ENCODE measurements at regions not wholly inside any gene's neighbourhood (a gene's known extent, or its start where the extent isn't known, plus 50 kb on each side); places are given as distances from the start of the nearest gene placed in this dataset.

DNA sequence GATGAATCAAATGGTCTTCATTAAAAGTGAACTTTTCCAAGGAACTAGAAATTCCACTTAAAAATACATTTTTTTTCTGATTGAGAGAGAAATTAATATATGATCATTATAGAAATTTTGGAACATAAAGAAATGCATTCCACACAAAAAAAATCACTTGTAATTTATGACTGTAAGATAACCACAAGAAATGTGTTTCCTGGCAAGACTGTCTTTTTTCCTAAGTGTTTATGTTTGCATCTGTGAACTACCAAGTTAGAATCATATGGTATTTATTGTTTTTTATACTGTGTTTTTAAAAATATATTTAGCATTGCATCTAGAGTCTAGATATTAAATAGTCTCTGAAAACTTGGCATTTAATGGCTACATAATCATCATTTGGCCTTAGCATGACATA lies 726.8 kb downstream of the BCL11B start:
- Histone ChIP-seq H3K9ac (ENCODE audit: low read length) (no peak overlapping the region), H4K20me1 (ENCODE audit: insufficient read depth) (no peaks in the 10 kb centered on the region), H3K9me3 (ENCODE audit: low read length) (no peaks in the 10 kb centered on the region), H3K9me2 (ENCODE audit: insufficient read depth, low read length) (no peaks in the 10 kb centered on the region), H3K4me3 (ENCODE audit: low read length) (no peak overlapping the region), H3K4me2 (ENCODE audit: low read length) (no peak overlapping the region), H3K36me3 (ENCODE audit: insufficient read depth, low read length) (no peaks in the 10 kb centered on the region), H3K27ac (ENCODE audit: low read length) (no peak overlapping the region), H2AFZ (ENCODE audit: low read depth, low read length) (no peak overlapping the region), H3F3A (ENCODE audit: insufficient read depth, low read length, poor library complexity, severe bottlenecking) (no peaks in the 10 kb centered on the region), H3K79me2 (replicated peaks; ENCODE audit: insufficient read depth, low read length) (no peaks in the 10 kb centered on the region), H3K27me3 (ENCODE audit: insufficient read depth, low read depth, low read length) (no peaks in the 10 kb centered on the region)
- TF ChIP-seq POLR2AphosphoS5 (IDR thresholded peaks at IDR 0.05) (no peak), SMC3 (conservative IDR thresholded peaks at IDR 0.05; ENCODE audit: poor library complexity) (no peak)

DNA sequence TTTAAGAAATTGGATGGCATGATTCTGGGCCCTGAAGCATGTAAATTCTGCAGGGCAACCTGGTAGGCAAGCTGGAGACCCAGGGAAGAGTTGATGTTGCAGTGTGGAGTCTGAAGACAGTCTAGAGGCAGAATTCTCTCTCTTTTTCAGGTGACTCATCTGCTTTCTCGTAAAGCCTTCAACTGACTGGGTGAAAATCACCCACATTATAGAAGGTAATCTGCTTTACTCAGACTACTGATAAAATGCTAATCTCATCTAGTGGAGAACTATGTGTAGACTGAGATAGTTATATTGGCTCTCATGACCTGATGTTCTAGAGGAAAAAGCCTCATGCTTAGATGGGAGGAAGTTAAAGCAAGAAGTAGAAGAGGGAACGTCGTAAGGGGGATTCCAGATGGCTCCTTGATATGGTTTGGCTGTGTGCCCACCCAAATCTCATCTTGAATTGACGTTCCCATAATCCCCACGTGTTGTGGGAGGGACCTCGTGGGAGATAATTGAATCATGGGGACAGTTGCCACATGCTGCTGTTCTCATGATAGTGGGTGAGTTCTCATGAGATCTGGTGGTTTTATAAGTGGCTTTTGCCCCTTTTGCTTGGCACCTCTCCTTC lies 723.8 kb downstream of the BCL11B start:
- Histone ChIP-seq H3K27me3 (ENCODE audit: insufficient read depth, low read depth, low read length) (no peaks in the 10 kb centered on the region), H3K4me2 (ENCODE audit: low read length) (no peak overlapping the region), H3K27ac (ENCODE audit: low read length) (no peak overlapping the region), H3K4me3 (ENCODE audit: low read length) (no peak overlapping the region), H3K9ac (ENCODE audit: low read length) (no peak overlapping the region), H2AFZ (ENCODE audit: low read depth, low read length) (no peak overlapping the region), H3K36me3 (ENCODE audit: insufficient read depth, low read length) (no peaks in the 10 kb centered on the region), H4K20me1 (ENCODE audit: insufficient read depth) (no peaks in the 10 kb centered on the region), H3K79me2 (replicated peaks; ENCODE audit: insufficient read depth, low read length) (no peaks in the 10 kb centered on the region), H3K9me3 (ENCODE audit: low read length) (no peaks in the 10 kb centered on the region), H3K9me2 (ENCODE audit: insufficient read depth, low read length) (no peaks in the 10 kb centered on the region), H3F3A (ENCODE audit: insufficient read depth, low read length, poor library complexity, severe bottlenecking) (no peaks in the 10 kb centered on the region)
- TF ChIP-seq, protein P1, sequence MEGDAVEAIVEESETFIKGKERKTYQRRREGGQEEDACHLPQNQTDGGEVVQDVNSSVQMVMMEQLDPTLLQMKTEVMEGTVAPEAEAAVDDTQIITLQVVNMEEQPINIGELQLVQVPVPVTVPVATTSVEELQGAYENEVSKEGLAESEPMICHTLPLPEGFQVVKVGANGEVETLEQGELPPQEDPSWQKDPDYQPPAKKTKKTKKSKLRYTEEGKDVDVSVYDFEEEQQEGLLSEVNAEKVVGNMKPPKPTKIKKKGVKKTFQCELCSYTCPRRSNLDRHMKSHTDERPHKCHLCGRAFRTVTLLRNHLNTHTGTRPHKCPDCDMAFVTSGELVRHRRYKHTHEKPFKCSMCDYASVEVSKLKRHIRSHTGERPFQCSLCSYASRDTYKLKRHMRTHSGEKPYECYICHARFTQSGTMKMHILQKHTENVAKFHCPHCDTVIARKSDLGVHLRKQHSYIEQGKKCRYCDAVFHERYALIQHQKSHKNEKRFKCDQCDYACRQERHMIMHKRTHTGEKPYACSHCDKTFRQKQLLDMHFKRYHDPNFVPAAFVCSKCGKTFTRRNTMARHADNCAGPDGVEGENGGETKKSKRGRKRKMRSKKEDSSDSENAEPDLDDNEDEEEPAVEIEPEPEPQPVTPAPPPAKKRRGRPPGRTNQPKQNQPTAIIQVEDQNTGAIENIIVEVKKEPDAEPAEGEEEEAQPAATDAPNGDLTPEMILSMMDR (IDR thresholded peaks at IDR 0.05; ENCODE audit: poor library complexity, severe bottlenecking) = no peak
- TF ChIP-seq TAF1 (IDR thresholded peaks at IDR 0.05; ENCODE audit: low read depth) (no peak), POLR2AphosphoS5 (IDR thresholded peaks at IDR 0.05) (no peak), MXI1 (conservative IDR thresholded peaks at IDR 0.05; ENCODE audit: poor library complexity, severe bottlenecking) (no peak), EZH2 (IDR thresholded peaks at IDR 0.05; ENCODE audit: borderline replicate concordance, insufficient read depth, low read length, poor library complexity, severe bottlenecking) (no peak), SMC3 (conservative IDR thresholded peaks at IDR 0.05; ENCODE audit: poor library complexity) (no peak), EP300 (conservative IDR thresholded peaks at IDR 0.05; ENCODE audit: poor library complexity, severe bottlenecking) (no peak), RAD21 (conservative IDR thresholded peaks at IDR 0.05) (no peak)
- TF ChIP-seq, protein P2, sequence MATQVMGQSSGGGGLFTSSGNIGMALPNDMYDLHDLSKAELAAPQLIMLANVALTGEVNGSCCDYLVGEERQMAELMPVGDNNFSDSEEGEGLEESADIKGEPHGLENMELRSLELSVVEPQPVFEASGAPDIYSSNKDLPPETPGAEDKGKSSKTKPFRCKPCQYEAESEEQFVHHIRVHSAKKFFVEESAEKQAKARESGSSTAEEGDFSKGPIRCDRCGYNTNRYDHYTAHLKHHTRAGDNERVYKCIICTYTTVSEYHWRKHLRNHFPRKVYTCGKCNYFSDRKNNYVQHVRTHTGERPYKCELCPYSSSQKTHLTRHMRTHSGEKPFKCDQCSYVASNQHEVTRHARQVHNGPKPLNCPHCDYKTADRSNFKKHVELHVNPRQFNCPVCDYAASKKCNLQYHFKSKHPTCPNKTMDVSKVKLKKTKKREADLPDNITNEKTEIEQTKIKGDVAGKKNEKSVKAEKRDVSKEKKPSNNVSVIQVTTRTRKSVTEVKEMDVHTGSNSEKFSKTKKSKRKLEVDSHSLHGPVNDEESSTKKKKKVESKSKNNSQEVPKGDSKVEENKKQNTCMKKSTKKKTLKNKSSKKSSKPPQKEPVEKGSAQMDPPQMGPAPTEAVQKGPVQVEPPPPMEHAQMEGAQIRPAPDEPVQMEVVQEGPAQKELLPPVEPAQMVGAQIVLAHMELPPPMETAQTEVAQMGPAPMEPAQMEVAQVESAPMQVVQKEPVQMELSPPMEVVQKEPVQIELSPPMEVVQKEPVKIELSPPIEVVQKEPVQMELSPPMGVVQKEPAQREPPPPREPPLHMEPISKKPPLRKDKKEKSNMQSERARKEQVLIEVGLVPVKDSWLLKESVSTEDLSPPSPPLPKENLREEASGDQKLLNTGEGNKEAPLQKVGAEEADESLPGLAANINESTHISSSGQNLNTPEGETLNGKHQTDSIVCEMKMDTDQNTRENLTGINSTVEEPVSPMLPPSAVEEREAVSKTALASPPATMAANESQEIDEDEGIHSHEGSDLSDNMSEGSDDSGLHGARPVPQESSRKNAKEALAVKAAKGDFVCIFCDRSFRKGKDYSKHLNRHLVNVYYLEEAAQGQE (IDR thresholded peaks at IDR 0.05; ENCODE audit: borderline replicate concordance) = no peak

All from neural cell (in vitro differentiated cells).